Esophagus muscularis mucosa (tissue), 4 donors: ENCODE measurements at regions not wholly inside any gene's neighbourhood (a gene's known extent, or its start where the extent isn't known, plus 50 kb on each side); places are given as distances from the start of the nearest gene placed in this dataset.

Experiments used
- EP300 ChIP-seq: sonication (generic); formaldehyde crosslinking; IDR thresholded peaks from one replicate; pipeline ENCODE4 v1.6.1; 2017; ENCODE audit warnings: antibody characterized with exemption
- POLR2A ChIP-seq: fragments of 450-650 bp; IDR thresholded peaks from one replicate; pipeline ENCODE4 v1.6.1; 2017; ENCODE audit warnings: antibody characterized with exemption, moderate library complexity, mild to moderate bottlenecking, low read depth
- TF ChIP-seq, protein P1 (sequence below), 3 experiments: fragments of 200-600 bp in 2 of 3; fragments of 450-650 bp in 1 of 3; sonication (generic) in 2 of 3; IDR thresholded peaks; one replicate each; pipeline ENCODE4 v1.5.1; 2017 to 2019; ENCODE audit warnings: antibody characterized with exemption in 3 of 3, mild to moderate bottlenecking in 2 of 3, moderate library complexity in 1 of 3

DNA sequence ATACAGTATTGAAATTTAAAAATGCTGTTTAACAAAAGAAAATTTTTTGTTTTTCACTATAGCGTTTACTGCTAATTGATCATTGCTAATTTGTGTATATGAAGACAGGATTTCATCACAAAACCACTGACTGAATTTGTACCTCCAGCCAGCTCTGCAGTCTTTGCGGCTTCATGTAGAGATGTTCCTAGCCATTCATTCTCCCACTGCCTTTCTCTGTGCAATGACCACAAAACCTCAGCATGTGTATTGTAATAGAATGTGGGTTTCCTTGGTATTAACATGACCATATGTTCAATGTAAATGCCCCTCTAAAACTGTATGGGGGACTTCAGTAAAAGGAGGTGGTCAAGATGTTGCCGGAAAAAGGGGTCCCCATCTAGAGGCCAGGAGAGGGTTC lies 81.1 kb upstream of the STEAP1B start:
- TF ChIP-seq, protein P1, sequence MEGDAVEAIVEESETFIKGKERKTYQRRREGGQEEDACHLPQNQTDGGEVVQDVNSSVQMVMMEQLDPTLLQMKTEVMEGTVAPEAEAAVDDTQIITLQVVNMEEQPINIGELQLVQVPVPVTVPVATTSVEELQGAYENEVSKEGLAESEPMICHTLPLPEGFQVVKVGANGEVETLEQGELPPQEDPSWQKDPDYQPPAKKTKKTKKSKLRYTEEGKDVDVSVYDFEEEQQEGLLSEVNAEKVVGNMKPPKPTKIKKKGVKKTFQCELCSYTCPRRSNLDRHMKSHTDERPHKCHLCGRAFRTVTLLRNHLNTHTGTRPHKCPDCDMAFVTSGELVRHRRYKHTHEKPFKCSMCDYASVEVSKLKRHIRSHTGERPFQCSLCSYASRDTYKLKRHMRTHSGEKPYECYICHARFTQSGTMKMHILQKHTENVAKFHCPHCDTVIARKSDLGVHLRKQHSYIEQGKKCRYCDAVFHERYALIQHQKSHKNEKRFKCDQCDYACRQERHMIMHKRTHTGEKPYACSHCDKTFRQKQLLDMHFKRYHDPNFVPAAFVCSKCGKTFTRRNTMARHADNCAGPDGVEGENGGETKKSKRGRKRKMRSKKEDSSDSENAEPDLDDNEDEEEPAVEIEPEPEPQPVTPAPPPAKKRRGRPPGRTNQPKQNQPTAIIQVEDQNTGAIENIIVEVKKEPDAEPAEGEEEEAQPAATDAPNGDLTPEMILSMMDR (IDR thresholded peaks at IDR 0.05): no peak
- TF ChIP-seq POLR2A (no peak), EP300 (no peak)
